Lower leg skin (tissue), 3 donors: ENCODE measurements at regions not wholly inside any gene's neighbourhood (a gene's known extent, or its start where the extent isn't known, plus 50 kb on each side); places are given as distances from the start of the nearest gene placed in this dataset.

Experiments used
- CTCF ChIP-seq, 3 donors: fragments of 450-650 bp; IDR thresholded peaks; one replicate each; pipeline ENCODE4 v1.5.1; 2016; ENCODE audit warnings: antibody characterized with exemption in 3 of 3, mild to moderate bottlenecking in 3 of 3, moderate library complexity in 2 of 3
- POLR2A ChIP-seq, 2 donors: fragments of 450-650 bp; IDR thresholded peaks; one replicate each; pipeline ENCODE4 v1.6.1; 2016 to 2017; ENCODE audit warnings: antibody characterized with exemption in 2 of 2, mild to moderate bottlenecking in 1 of 2, moderate library complexity in 1 of 2

GRCh38 chr1:91176250-91176649 lies 154.4 kb upstream of the ZNF644 start:
- TF ChIP-seq CTCF (IDR thresholded peaks at IDR 0.05) (no peak), POLR2A (IDR thresholded peaks at IDR 0.05) (no peak)
